ENCODE measurements at regions not wholly inside any gene's neighbourhood (a gene's known extent, or its start where the extent isn't known, plus 50 kb on each side); places are given as distances from the start of the nearest gene placed in this dataset.
"Not testable (repeated sequence)": the region's sequence is repeated elsewhere in the genome, so short reads cannot be mapped to it uniquely, and the experiment has no call there.

DNA sequence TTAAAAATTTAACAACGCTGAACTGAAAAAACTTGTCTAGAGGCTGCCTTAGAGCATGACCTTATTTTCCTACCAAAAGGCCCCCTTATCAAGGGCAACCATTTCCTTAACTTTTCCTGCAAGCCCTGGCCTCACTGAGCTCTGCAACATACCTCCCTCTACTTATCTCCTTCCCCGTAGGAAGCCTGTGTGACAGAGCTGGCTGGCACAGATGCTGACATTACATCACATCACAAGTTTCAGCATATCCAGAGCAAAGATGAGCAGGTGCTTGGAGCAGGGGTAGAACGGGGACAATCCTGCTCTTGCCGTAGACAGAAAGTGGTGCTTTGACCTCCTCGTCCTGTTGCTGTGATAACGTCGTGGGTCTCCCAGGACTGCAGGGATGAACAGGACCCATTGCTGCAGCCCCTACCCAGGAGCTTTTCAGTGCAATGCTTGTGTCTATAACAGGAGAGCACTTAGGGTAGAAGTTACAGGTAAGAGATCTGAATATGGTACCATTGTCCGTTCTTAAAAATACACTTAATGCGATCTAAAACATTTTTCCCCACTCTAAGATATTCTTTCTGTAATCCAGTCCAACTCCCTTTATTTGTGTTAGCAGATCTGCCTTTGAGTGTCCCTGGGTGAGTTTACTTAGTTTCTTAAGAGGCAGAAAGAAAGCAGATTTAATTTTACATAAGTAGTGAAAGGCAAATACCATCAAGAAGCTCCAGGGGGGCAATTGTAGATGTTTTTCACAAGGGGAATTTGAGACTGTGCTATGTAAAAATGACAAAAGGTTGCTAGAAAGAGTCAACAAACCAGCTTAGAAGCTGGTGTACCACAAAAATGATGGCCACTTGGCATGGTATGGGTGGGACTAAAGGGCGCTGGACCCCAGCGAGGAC, 101.9 kb upstream of the EFNA5 start:
- no peak for DNase-seq (ENCODE audit: low spot score)

GRCh38 chr5:107771926-107772325, 101.2 kb upstream of the EFNA5 start:
- DNase-seq (ENCODE audit: low spot score) = no peak

GRCh38 chr5:107770051-107770450, 99.3 kb upstream of the EFNA5 start:
- DNase-seq (ENCODE audit: low spot score) = no peak

DNA sequence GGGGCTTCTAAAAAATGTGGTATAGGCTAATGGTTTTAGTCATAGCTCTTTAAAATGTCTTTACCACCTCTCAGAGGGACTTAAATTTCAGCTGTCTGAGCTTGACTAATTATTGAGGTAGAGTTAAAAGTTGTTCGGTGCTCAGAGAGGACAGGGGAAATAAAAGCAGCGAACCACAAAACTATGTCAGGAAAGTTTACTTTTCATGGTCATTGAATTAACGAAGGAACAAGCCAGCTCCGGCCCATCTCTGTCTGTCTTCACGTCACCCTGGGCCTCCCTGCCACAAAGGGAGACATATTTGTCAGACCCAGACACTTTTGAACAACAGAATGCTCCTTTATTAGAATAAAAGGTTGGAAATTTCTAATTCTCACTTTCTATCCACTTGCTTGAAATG, 98.8 kb upstream of the EFNA5 start:
- DNase-seq (ENCODE audit: low spot score) = no peak

DNA sequence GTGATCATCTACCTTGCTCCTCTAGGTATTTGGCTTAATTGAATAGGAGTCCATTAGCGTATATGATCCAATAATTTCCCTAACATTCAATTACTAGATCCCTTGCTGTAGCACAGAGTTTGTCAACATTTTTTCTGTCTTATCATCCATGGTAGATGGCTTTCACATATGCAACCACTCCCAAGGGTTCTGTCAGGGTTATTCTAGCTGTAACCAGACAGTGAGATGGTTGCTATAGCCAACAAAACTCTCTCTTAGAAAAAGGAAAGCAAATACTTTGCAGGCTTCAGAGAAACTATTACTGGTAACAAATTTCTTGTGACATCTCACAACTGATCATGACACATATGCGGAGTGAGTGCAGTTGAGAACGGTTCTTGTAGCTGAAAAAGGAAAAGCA, 96.2 kb upstream of the EFNA5 start:
- DNase-seq (ENCODE audit: low spot score) = no peak

- DNase-seq (ENCODE audit: low spot score) = no peak
These were observed 95.7 kb upstream of the EFNA5 start for GRCh38 chr5:107766439-107766838.

DNA sequence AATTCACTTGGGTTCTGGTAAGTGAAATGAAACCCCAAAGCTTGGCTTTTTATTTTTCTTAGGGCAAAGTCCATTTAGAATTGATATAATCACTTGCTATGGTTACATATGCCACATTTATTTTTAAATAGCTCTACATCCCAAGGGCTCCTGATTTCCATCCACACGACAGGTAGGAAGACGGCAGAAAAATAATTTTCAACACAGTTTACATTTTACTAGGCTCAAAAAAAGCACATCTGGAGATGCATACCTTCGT, 95.0 kb upstream of the EFNA5 start:
- DNase-seq (ENCODE audit: low spot score) = no peak

GRCh38 chr5:107764976-107765804, 94.5 kb upstream of the EFNA5 start:
- no peak for DNase-seq (ENCODE audit: low spot score)

- DNase-seq (ENCODE audit: low spot score) = no peak
These were observed 93.5 kb upstream of the EFNA5 start for GRCh38 chr5:107764282-107764681.

DNA sequence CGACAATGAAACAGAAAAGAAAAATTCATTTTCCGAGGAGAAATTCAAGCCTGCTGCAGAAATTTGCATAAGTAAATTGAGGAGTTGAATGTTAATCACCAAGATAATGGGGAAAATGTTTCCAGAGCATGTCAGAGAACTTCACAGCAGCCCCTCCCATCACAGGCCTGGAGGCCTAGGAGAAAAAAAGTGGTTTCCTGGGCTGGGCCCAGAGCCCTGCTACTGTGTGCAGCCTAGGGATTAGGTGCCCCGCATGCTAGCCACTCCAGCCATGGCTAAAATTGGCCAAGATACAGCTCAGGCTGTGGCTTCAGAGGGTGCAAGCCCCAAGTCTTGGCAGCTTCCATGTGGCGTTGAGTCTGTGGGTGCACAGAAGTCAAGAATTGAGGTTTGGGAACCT, 82.7 kb upstream of the EFNA5 start:
- DNase-seq (ENCODE audit: low spot score) = no peak

DNA sequence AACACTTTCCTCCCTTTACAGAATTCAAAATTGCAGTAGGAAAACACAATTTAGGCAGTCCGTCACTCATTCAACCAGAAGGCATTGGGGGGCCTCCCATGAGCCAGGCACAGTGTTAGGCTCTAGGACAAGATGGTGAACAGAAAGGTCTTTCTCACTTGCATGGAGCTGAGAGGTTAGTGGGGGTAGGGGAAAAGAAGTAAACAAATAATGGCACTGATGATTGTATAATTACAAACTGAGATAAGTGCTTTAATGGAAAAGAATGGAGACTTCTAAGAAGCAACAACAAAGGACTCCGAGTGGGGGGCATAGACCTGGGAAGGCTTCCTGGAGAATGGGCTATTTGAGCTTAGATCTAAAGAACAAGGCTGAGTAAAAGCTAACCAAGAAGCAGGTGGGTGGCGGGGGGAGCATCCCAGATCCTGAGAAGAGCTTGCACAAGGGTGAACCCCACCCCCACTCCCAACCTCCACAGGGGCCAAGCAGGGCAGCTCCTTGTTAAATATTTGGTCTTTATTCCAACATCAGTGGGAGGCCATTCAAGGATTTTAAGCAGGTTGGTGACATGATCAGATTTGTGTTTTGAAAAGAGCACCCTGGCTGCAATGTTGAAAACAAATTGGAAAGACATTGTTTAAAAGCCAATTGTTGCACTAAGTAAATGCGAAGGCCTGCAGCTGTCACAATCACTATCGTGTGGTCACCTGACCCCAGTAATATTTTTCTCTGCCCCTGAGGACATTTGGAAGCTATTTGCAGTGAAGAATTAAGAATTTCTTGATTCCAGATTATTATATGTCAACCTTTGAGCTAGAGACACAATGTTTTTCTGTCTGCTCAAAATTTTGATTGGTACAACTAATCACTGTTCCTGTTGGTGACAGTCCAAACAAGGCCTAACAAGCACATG, 73.9 kb upstream of the EFNA5 start:
- DNase-seq (ENCODE audit: low spot score) = no peak

DNA sequence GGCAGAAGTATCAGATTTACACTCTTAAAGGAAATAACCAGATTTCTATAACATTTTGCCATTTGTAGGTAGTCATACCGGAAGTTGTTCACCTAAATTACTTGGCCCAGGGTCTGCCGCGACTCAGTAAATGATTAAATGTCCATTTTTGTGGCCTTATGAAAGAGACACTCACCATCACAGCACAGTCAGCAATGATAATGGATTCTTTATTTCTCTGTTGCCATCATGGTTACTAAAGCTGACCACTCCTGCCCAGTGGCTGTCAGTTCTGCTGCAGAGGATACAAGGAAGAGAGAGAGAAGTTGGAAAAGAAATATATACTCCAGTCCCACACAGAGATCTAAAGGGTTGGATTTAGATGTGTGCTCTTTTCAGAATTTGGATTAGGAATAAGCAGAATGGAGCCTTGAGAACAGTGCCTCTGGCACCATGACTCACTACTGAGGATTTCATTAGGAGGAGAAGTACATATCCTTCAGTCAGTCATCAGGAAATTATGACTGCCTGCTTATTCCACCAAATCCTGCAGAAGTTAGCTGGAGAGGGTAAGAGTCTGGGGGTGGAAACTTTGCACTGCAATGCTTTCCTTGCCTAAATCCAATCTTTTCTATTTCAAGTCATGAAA, 72.8 kb upstream of the EFNA5 start:
- DNase-seq (ENCODE audit: low spot score) = peak; percentile 69

DNA sequence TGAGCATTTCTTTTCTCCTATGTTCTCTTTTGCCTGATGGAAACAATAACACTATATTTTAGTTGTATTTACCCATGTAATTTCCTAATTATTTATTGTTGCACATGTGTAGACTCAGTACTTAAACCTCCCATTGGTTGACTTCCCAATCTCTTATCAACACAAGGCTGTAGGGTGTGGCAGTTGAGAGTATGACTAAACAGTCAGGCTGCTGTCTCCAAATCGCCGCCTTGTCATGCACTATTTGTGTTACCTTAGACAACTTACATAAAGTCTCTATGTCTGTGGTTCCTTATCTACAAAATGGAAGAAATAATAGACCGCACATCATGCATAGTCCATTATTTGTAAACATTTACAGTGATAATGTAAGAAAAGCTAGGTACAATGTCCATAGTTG, 68.9 kb upstream of the EFNA5 start:
- DNase-seq (ENCODE audit: low spot score) = no peak

DNA sequence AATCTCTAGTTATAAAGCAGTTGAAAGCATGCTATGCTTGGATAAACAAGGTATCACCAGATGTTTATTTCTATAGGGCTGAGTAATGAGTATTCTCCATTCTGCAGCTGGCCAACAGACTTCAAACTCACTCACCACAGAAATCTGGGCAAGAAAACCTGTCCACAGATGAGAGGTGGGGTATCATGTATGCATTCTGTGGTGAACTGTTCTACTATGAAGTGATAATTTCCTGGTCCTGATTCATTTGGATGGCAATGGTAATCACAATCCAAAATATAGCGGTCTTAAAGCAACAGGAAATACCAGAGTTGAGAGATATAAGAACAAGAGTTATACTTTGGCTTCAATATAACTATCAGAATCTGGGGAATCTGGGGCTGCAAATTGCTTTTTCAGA, 65.9 kb upstream of the EFNA5 start:
- no peak for DNase-seq (ENCODE audit: low spot score)

GRCh38 chr5:107736089-107736488, 65.4 kb upstream of the EFNA5 start:
- DNase-seq (ENCODE audit: low spot score) = not testable (repeated sequence)

GRCh38 chr5:107735558-107735957, 64.8 kb upstream of the EFNA5 start:
- no peak for DNase-seq (ENCODE audit: low spot score)

- no peak for DNase-seq (ENCODE audit: low spot score)
These were observed 56.2 kb upstream of the EFNA5 start for GRCh38 chr5:107726896-107727295.

GRCh38 chr5:107724642-107725041, 53.9 kb upstream of the EFNA5 start:
- DNase-seq (ENCODE audit: low spot score) = no peak

DNA sequence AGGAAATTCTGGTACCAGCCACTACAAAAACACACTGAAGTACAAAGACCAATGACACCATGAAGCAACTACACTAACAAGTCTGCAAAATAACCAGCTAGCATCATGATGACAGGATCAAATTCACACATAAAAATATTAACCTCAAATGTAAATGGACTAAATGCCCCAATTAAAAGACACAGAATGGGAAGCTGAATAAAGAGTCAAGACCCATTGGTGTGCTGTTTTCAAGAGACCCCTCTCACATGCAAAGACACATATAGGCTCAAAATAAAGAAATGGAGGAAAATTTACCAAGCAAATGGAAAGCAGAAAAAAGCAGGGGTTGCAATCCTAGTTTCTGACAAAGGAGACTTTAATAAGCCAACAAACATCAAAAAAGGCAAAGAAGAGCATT, 50.5 kb upstream of the EFNA5 start:
- DNase-seq (ENCODE audit: low spot score) = not testable (repeated sequence)
